Pancreas (tissue), 10 donors: ENCODE measurements at regions not wholly inside any gene's neighbourhood (a gene's known extent, or its start where the extent isn't known, plus 50 kb on each side); places are given as distances from the start of the nearest gene placed in this dataset.

Experiments
- ATAC-seq, 4 donors: fragments of 200-7000 bp; cut with Tn5 transposase; one replicate each; pipeline versions ENCODE4 v1.8.0 to v1.9.1; 2020; ENCODE audit warnings: mild to moderate bottlenecking in 4 of 4, moderate library complexity in 4 of 4
- DNase-seq, 6 donors: peaks; one replicate each; pipeline ENCODE4 v3.0.0-alpha.2; 2020
- FAIRE-seq: peaks from 2 replicates; lab custom pipeline; 2012; peaks lifted over from hg19 to GRCh38; lab: Jason Lieb, UNC
- H3K27ac ChIP-seq, 4 donors: fragments of 200-600 bp; sonication (generic); 1 replicate in 3 of 4; 2 replicates in 1 of 4; pipeline versions ENCODE4 v1.5.0 to v1.8.0; 2020
- H3K27me3 ChIP-seq, 4 donors: fragments of 200-600 bp; one replicate each; pipeline ENCODE4 v1.8.0; 2021
- H3K36me3 ChIP-seq, 3 donors: fragments of 200-600 bp; sonication (generic) in 1 of 3; one replicate each; pipeline versions ENCODE4 v1.5.0 to v1.8.0; 2020 to 2021
- H3K4me1 ChIP-seq, 3 donors: fragments of 200-600 bp; one replicate each; pipeline ENCODE4 v1.8.0; 2021
- H3K4me3 ChIP-seq, 4 donors: fragments of 200-600 bp; sonication (generic) in 2 of 4; one replicate each; pipeline versions ENCODE4 v1.5.0 to v1.8.0; 2020 to 2021
- H3K9me3 ChIP-seq, 4 donors: fragments of 200-600 bp; one replicate each; pipeline ENCODE4 v1.8.0; 2021
- CTCF ChIP-seq, 4 donors: fragments of 200-600 bp; sonication (generic) in 3 of 4; IDR thresholded peaks; one replicate each; pipeline versions ENCODE4 v1.5.0 to v1.8.0; 2021; ENCODE audit warnings: antibody characterized with exemption in 4 of 4
- WGBS, 2 donors: extraction: QIAGEN DNeasy Blood & Tissue Kit; methylation state at CpG; one replicate each; pipeline ENCODE4 v1.1.7; 2013; 5-methylcytosine and 5-hydroxymethylcytosine counted together
- intact Hi-C, 3 donors: fragments of 100-400 bp; cut with DNase I; formaldehyde crosslinking; loops; one replicate each; pipeline versions ENCODE4 v1.11.1 to v1.14.2; 2022
- donor health status: healthy with polysubstance abuse.
- donor health status: DM: no; HTN: no; CAD: no; lungs with moderate emphysema.
- donor health status: DM: no; HTN: no; CAD: no.
- donor health status: control.
- donor health status: control.
- donor health status: Bipolar disorder and iron deficiency.
- donor health status: DM: yes; HTN: yes; CAD: no.
- donor health status: DM: no; HTN: no; CAD: no.
- donor health status: DM: no; HTN: no; CAD: no.
- donor health status: DM: yes; HTN: yes; CAD: no.

DNA sequence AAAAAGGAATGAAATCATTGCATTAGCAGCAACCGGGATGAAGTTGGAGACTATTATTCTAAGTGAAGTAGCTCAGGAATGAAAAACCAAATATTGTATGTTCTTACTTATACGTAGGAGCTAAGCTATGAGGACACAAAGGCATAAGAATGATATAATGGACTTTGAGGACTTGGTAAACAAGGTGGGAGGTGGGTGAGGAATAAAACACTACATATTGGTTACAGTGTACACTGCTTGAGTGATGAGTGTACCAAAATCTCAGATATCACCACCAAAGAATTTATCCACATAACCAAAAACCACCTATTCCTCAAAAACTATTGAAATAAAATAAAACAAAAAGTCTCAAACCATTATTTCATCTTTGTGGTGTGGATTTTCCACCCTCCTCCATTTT lies 593.5 kb downstream of the TENT5A start:
- no peaks in the 10 kb centered on the region for H3K27me3 ChIP-seq
- DNase-seq = no peak
- WGBS, 2 donors = 60 to 66% methylated on average over 2 of the region's 2 CpGs
- no peaks in the 10 kb centered on the region for H3K36me3 ChIP-seq
- H3K9me3 ChIP-seq = no peaks in the 10 kb centered on the region
- intact Hi-C loops = no loop called here
- ATAC-seq = no peak
- no peak for TF ChIP-seq CTCF (IDR thresholded peaks at IDR 0.05)
- H3K4me3 ChIP-seq = no peak overlapping the region
- H3K4me1 ChIP-seq = no peaks in the 10 kb centered on the region
- no peak for FAIRE-seq
- H3K27ac ChIP-seq = no peak overlapping the region

GRCh38 chr6:81148751-81149150 lies 603.7 kb downstream of the TENT5A start:
- Histone ChIP-seq H3K4me1 (no peaks in the 10 kb centered on the region), H3K9me3 (no peaks in the 10 kb centered on the region), H3K36me3 (no peaks in the 10 kb centered on the region), H3K27me3 (no peaks in the 10 kb centered on the region), H3K4me3 (no peak overlapping the region), H3K27ac (no peak overlapping the region)
- TF ChIP-seq CTCF (IDR thresholded peaks at IDR 0.05) = no peak
- intact Hi-C loops = no loop called here
- 40 to 42% methylated on average over 3 of the region's 3 CpGs for WGBS, 2 donors
- DNase-seq (no peak), FAIRE-seq (no peak), ATAC-seq (peak in 1 of 4 donors; percentile 23)

DNA sequence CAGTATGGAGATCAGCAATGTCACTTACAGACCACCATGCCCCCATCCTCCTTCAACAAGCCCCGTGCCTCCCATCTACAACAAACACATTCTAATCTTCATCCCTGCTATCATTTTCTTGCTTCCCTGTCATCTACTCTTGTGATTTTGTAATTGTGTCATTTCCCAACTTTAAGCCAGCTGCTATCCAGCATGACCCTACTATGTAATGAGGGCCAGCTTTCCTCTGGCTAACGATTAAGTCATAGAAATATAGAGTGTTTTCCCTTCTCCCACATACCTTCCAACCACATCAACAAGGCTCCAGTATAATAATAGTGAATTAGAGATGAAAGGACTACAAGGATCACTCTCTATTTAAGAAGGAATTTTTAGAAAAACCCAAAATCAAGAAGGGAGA lies 607.0 kb downstream of the TENT5A start:
- no peak overlapping the region for H3K27ac ChIP-seq
- ATAC-seq (no peak), FAIRE-seq (no peak), DNase-seq (no peak)
- H3K27me3 ChIP-seq = no peaks in the 10 kb centered on the region
- 35 to 48% methylated on average over 2 of the region's 2 CpGs for WGBS, 2 donors
- H3K4me3 ChIP-seq = no peak overlapping the region
- H3K9me3 ChIP-seq = no peaks in the 10 kb centered on the region
- TF ChIP-seq CTCF (IDR thresholded peaks at IDR 0.05) = no peak
- H3K4me1 ChIP-seq = no peaks in the 10 kb centered on the region
- no peaks in the 10 kb centered on the region for H3K36me3 ChIP-seq
- intact Hi-C loops = no loop called here

DNA sequence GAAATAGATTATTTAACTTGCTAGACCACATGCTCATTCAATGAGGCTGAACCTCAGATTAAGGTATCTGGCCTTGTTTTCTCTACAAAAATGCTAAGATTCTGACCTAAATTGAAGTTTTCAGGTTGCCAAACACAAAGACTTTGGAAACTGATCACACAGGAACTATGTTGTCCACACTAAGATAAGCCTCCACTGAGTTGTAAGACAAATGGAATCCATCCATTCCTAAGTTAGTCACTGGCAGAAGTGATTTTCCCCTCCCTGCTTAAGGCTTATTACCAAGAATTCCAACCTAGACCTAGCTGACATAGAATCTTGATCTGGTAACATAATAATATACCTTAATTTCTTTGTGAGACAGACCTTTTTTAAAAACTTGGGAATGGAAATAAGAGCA lies 608.1 kb downstream of the TENT5A start:
- intact Hi-C loops = no loop called here
- no peak overlapping the region for H3K27ac ChIP-seq
- DNase-seq (no peak), ATAC-seq (no peak), FAIRE-seq (no peak)
- no peak for TF ChIP-seq CTCF (IDR thresholded peaks at IDR 0.05)
- no peak overlapping the region for H3K4me3 ChIP-seq
- no peaks in the 10 kb centered on the region for H3K27me3 ChIP-seq
- H3K9me3 ChIP-seq = no peaks in the 10 kb centered on the region
- no peaks in the 10 kb centered on the region for H3K4me1 ChIP-seq
- H3K36me3 ChIP-seq = no peaks in the 10 kb centered on the region

GRCh38 chr6:81138236-81138635 lies 614.2 kb downstream of the TENT5A start:
- no peaks in the 10 kb centered on the region for H3K36me3 ChIP-seq
- H3K9me3 ChIP-seq = peaks cover 0 to 2% (median 0%) of the 10 kb centered on the region in 4 donors
- no peaks in the 10 kb centered on the region for H3K27me3 ChIP-seq
- ATAC-seq (no peak), DNase-seq (peak in 2 of 6 donors; percentile 16 to 19), FAIRE-seq (no peak)
- no peak overlapping the region for H3K4me3 ChIP-seq
- no peak for TF ChIP-seq CTCF (IDR thresholded peaks at IDR 0.05)
- 57 to 65% methylated on average over 5 of the region's 5 CpGs for WGBS, 2 donors
- H3K27ac ChIP-seq = no peak overlapping the region
- no peaks in the 10 kb centered on the region for H3K4me1 ChIP-seq
- intact Hi-C loops = no loop called here
